ENCODE measurements at regions not wholly inside any gene's neighbourhood (a gene's known extent, or its start where the extent isn't known, plus 50 kb on each side); places are given as distances from the start of the nearest gene placed in this dataset.
"Not testable (repeated sequence)": the region's sequence is repeated elsewhere in the genome, so short reads cannot be mapped to it uniquely, and the experiment has no call there.

DNA sequence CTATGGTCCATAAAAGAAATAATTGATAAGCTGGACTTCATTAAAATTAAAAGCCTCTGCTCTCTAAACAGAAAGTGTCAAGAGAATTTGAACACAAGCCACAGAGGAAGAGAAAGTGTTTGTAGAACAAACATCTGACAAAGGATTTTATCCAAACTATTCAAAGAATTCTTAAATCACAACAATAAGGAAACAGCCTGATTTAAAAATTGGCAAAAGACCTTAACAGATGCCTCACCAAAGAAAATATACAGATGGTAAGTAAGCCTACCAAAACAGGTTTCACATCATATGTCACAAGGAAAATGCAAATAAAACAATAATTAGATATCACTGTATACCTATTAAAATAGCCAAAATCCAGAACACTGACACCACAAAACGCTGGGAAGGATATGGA lies 612.0 kb downstream of the TTLL7 start:
- TF ChIP-seq, protein P1, sequence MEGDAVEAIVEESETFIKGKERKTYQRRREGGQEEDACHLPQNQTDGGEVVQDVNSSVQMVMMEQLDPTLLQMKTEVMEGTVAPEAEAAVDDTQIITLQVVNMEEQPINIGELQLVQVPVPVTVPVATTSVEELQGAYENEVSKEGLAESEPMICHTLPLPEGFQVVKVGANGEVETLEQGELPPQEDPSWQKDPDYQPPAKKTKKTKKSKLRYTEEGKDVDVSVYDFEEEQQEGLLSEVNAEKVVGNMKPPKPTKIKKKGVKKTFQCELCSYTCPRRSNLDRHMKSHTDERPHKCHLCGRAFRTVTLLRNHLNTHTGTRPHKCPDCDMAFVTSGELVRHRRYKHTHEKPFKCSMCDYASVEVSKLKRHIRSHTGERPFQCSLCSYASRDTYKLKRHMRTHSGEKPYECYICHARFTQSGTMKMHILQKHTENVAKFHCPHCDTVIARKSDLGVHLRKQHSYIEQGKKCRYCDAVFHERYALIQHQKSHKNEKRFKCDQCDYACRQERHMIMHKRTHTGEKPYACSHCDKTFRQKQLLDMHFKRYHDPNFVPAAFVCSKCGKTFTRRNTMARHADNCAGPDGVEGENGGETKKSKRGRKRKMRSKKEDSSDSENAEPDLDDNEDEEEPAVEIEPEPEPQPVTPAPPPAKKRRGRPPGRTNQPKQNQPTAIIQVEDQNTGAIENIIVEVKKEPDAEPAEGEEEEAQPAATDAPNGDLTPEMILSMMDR (conservative IDR thresholded peaks at IDR 0.05): not testable (repeated sequence)
- TF ChIP-seq ZFX (IDR thresholded peaks at IDR 0.05): not testable (repeated sequence)

Data from C4-2B (cell line).